Activated T-cell treated with anti-CD3 and anti-CD28 coated beads, Interleukin-2, amount 50 U/mL, for 24 hours (primary cell): ENCODE measurements at regions not wholly inside any gene's neighbourhood (a gene's known extent, or its start where the extent isn't known, plus 50 kb on each side); places are given as distances from the start of the nearest gene placed in this dataset.
A peak's percentile ranks its signal among the peaks of the same experiment; 100 is the strongest.

Source experiments
- DNase-seq: peaks from one replicate; pipeline ENCODE4 v3.0.0-alpha.2; 2020
- H3K27ac Mint-ChIP-seq: 2 replicates; pipeline ENCODE4 v1.8.0; 2020; ENCODE audit warnings: mild to moderate bottlenecking, mixed read lengths
- H3K27me3 Mint-ChIP-seq: 2 replicates; pipeline ENCODE4 v1.8.0; 2020; ENCODE audit warnings: mixed read lengths
- H3K36me3 Mint-ChIP-seq: 2 replicates; pipeline ENCODE4 v1.8.0; 2020; ENCODE audit warnings: low read depth, mixed read lengths
- H3K4me1 Mint-ChIP-seq: 2 replicates; pipeline ENCODE4 v1.8.0; 2020; ENCODE audit warnings: low read depth, mixed read lengths
- H3K4me3 Mint-ChIP-seq: 2 replicates; pipeline ENCODE4 v1.8.0; 2020; ENCODE audit warnings: mild to moderate bottlenecking, moderate library complexity, mixed read lengths
- H3K9me3 Mint-ChIP-seq: 2 replicates; pipeline ENCODE4 v1.8.0; 2020; ENCODE audit warnings: mixed read lengths

DNA sequence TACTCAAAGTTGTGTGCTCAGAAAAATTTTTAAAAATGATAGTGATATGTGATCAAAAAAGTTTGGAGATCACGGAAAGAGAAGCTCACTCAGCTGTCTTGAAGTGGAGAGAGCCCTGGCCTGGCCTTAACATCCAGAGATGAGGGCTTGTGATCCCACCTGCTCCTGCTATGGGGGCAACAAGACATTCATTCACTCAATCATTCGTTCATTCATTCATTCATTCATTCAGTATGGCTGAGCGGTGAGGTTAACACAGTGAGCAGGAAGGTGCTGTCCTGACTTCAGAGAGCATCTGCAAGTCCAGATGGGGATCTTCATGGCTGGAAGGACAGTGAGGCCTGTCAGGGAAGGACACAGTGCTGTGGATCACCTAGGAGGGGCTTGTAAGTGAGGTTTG is 112.3 kb downstream of the SLC25A47 start:
- Mint-ChIP-seq H3K27ac (peak overlapping the region; percentile 17), H3K27me3 (no peaks in the 10 kb centered on the region), H3K36me3 (no peaks in the 10 kb centered on the region), H3K4me1 (peaks cover 43% of the 10 kb centered on the region), H3K4me3 (no peak overlapping the region), H3K9me3 (no peaks in the 10 kb centered on the region)
- DNase-seq, result no peak

DNA sequence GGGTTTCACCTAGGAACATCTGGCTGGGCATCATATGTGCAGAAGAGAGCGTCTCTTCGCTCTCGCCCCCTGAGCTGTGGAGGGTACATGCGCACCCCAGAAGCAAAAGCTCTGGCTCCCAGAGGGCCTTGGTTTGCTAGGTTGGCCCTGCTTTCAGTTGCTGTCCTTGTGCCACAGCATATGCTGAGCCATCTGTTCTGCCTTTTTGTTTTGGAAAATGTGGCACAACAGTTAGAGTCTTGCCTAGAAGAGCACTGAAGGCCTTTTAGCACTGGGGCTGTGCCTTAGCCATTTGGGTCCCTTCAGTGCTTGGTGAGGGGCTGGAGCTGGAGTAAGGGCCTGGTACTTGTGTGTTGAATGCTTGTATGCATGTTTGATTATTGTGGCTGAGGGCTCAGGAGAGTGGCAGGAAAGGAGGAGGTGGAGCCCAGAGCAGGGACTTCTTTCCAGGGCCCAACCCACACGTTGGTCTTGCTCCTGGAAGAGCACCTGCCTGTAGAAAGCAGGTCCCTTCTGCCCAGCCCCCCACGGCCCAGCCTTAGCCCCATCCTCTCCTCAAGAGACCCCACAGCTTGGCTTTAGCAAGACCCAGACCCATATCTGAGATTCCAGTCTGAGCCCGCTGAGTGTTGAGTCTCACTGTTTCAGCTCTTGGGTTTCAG is 113.7 kb downstream of the SLC25A47 start:
- H3K9me3 Mint-ChIP-seq, result no peaks in the 10 kb centered on the region
- peaks cover 52% of the 10 kb centered on the region for H3K4me1 Mint-ChIP-seq
- DNase-seq, result no peak
- H3K4me3 Mint-ChIP-seq, result no peak overlapping the region
- no peaks in the 10 kb centered on the region for H3K36me3 Mint-ChIP-seq
- H3K27ac Mint-ChIP-seq, result no peak overlapping the region
- H3K27me3 Mint-ChIP-seq, result no peaks in the 10 kb centered on the region

DNA sequence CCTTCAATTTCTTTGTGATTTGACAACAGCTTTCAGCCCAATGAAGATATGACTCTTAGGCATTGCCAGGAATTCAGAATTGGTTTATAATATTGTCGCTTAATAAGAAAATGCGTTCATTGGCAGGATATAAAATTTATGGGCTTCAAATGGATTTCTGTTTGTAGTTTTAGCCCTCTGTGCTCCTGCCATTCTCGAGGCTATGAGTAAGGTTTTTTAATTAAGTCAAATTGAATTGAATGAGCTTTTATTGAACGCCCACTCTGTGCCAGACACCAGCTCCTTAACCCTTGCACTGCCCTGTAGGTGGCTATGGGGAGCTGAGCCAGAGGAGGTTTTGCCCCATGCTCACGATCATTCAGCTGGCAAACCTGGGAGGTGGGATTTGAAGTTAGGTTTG is 115.1 kb downstream of the SLC25A47 start:
- H3K27me3 Mint-ChIP-seq, result no peaks in the 10 kb centered on the region
- H3K27ac Mint-ChIP-seq, result peak overlapping the region; percentile 23
- no peaks in the 10 kb centered on the region for H3K36me3 Mint-ChIP-seq
- H3K4me1 Mint-ChIP-seq, result peaks cover 54% of the 10 kb centered on the region
- no peaks in the 10 kb centered on the region for H3K9me3 Mint-ChIP-seq
- no peak overlapping the region for H3K4me3 Mint-ChIP-seq
- DNase-seq, result no peak

DNA sequence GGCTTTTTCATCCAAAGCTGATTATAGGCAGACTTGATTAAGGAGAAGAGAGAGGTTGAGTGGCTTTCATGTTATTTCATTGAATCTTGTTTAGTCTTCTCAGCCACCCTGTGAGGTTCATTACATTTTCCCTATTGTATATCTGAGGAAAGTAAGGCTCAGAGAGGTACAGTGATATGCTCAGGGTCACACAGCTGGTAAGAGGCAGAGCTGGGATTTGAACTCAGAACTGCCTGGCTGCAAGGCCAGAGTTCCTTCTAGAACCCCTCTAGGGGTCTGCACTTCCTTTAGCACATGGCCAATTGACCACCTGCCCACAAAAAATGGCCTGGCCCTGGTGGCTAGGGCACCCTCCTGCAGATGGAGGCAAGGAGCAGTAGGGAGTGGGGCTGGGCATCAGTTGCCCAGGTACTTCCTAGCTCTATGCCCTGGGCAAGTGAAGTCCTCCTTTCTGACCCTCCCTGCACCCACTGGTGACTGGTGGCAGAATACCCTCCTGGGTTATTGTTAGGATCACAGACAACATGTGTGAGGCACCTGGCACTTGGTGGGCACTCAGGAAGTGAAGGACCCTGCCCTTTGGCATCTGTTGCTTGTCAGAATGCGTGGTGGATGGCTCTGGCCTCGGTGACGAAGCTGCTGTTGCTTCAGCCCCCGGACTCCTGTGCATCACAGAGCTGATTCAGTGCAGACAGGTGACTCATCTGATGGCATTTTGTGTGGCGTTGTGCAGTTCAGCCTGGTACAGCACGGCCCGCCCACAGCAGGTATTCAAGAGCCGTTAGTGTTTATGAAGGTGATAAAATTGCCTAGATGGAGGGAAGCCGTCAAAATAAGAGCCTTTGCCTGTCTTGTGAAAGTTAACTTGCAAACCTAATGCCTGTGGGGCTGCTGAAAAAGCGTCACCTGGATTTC is 115.8 kb downstream of the SLC25A47 start:
- peak overlapping the region; percentile 37 for H3K27ac Mint-ChIP-seq
- no peaks in the 10 kb centered on the region for H3K9me3 Mint-ChIP-seq
- no peak overlapping the region for H3K4me3 Mint-ChIP-seq
- peak; percentile 58 for DNase-seq
- no peaks in the 10 kb centered on the region for H3K27me3 Mint-ChIP-seq
- peaks cover 54% of the 10 kb centered on the region for H3K4me1 Mint-ChIP-seq
- no peaks in the 10 kb centered on the region for H3K36me3 Mint-ChIP-seq

DNA sequence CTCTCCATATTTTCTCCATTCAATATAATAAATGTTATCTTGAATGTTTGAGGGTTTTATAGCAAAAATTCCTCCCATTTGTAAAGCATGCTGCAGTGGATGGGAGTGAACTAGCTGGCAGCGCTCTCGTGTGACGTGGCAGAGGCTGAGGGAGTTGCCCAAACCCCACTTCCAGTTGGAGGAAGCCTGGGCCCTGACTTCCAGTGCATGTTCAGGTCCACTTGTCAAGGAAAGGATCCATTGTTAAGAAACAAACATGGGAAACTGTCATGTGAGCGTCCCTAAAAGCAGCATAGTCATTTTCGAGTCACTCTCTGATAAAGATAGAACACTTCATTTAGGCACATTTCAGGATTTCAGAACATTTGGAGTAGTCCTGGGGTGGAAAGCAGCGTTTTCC is 116.6 kb downstream of the SLC25A47 start:
- DNase-seq, result no peak
- H3K9me3 Mint-ChIP-seq, result no peaks in the 10 kb centered on the region
- peak overlapping the region; percentile 44 for H3K27ac Mint-ChIP-seq
- H3K4me3 Mint-ChIP-seq, result no peak overlapping the region
- H3K36me3 Mint-ChIP-seq, result no peaks in the 10 kb centered on the region
- no peaks in the 10 kb centered on the region for H3K27me3 Mint-ChIP-seq
- H3K4me1 Mint-ChIP-seq, result peaks cover 47% of the 10 kb centered on the region

DNA sequence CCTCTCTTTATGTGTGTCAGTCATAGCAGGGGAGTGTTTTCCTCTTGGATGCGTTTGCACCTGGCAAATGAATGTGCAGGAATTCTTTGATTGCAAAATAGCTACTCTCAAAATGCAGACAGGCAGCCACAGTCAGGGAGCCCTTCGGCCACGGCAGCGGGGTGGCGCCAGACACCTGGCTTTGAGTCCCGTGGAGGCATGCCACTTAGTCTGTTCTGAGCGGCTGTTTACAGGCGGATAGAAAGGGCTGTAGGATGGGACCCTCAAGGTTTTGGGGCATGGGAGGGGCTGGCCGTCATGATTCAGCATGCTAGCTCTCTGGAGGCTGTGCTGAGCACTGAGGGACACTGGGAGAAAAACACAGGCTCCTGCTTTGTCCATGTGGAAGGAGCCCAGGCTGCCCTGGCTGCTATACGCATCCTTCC is 117.1 kb downstream of the SLC25A47 start:
- DNase-seq, result no peak
- peaks cover 47% of the 10 kb centered on the region for H3K4me1 Mint-ChIP-seq
- no peak overlapping the region for H3K4me3 Mint-ChIP-seq
- H3K27me3 Mint-ChIP-seq, result no peaks in the 10 kb centered on the region
- no peaks in the 10 kb centered on the region for H3K9me3 Mint-ChIP-seq
- H3K36me3 Mint-ChIP-seq, result no peaks in the 10 kb centered on the region
- peak overlapping the region; percentile 44 for H3K27ac Mint-ChIP-seq

DNA sequence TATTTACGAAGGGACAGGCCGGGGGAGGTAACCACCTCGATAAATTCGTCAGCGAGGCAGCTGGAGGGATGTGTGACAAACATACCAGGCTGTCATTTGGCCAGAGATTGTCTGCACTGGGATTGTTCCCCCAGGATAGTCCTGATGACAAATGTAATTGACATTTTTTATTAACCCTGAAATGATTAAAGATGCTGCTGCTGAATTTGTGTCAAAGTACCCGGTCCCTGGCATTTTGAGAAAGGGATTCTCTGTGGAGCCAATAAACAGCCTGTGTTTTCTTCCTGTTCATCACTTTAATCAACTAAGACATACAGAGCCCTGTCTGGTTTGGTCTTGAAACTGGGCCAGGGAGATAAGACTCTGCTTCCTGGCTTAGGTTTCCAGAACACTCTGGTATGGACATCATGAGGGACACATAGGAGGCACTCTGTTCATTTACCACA is 117.6 kb downstream of the SLC25A47 start:
- Mint-ChIP-seq H3K36me3 (no peaks in the 10 kb centered on the region), H3K27me3 (no peaks in the 10 kb centered on the region), H3K9me3 (no peaks in the 10 kb centered on the region), H3K27ac (no peak overlapping the region), H3K4me3 (no peak overlapping the region), H3K4me1 (peaks cover 43% of the 10 kb centered on the region)
- no peak for DNase-seq

DNA sequence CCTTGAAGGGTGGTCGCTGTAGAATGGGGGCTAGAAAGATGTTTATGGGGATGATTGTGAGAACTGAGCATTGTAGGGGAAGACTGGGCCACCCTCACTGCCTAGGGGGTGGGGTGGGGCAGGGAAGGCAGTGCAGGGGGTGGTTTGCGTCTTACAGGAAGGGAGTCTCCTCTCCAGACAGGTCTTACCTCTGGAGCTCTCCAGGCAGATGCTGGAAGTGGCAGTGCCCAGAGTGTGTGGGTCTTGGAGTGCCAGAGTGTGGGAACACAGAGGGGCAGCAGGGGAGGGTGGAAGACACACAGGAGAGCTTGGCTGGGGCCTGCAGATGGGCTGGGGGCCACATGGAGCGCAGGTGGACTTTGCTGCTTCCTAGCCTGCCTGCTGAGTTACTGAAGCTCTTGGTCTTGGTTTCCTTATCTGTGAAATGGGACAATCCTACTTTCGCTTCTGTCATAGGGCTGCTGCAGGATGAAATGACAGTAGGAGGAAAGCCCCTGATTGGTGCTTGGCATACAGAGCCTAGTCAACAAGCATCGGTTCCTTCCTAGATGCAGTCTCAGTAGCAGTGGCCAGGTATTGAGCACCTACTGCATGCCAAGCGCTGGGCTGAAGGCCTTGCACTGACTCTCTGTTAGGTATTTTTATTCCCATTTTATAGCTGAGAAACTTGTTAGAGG is 118.3 kb downstream of the SLC25A47 start:
- Mint-ChIP-seq H3K4me1 (peaks cover 39% of the 10 kb centered on the region), H3K36me3 (no peaks in the 10 kb centered on the region), H3K27me3 (no peaks in the 10 kb centered on the region), H3K4me3 (no peak overlapping the region), H3K9me3 (no peaks in the 10 kb centered on the region), H3K27ac (no peak overlapping the region)
- DNase-seq, result no peak

DNA sequence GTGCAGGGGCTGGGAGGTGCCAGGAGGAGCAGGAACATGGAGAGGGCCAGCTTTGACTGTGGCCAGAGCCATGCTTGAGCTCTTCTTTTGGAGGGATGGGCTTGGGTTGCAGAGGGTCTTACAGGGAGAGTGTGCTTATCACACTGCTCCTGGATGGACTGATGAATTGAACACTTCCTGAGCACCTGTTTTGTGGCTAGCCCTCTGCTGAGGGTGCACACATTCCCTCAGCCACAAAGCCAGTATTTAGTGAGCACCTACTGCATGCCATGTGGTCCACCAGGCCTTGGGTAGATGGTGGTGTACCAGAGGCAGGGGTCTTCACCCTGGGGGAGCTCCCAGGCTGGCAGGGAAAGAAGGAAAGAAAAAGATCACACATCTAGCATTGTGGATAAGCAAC is 118.9 kb downstream of the SLC25A47 start:
- Mint-ChIP-seq H3K4me1 (peaks cover 41% of the 10 kb centered on the region), H3K9me3 (no peaks in the 10 kb centered on the region), H3K27me3 (no peaks in the 10 kb centered on the region), H3K36me3 (no peaks in the 10 kb centered on the region), H3K27ac (no peak overlapping the region), H3K4me3 (no peak overlapping the region)
- DNase-seq, result no peak

DNA sequence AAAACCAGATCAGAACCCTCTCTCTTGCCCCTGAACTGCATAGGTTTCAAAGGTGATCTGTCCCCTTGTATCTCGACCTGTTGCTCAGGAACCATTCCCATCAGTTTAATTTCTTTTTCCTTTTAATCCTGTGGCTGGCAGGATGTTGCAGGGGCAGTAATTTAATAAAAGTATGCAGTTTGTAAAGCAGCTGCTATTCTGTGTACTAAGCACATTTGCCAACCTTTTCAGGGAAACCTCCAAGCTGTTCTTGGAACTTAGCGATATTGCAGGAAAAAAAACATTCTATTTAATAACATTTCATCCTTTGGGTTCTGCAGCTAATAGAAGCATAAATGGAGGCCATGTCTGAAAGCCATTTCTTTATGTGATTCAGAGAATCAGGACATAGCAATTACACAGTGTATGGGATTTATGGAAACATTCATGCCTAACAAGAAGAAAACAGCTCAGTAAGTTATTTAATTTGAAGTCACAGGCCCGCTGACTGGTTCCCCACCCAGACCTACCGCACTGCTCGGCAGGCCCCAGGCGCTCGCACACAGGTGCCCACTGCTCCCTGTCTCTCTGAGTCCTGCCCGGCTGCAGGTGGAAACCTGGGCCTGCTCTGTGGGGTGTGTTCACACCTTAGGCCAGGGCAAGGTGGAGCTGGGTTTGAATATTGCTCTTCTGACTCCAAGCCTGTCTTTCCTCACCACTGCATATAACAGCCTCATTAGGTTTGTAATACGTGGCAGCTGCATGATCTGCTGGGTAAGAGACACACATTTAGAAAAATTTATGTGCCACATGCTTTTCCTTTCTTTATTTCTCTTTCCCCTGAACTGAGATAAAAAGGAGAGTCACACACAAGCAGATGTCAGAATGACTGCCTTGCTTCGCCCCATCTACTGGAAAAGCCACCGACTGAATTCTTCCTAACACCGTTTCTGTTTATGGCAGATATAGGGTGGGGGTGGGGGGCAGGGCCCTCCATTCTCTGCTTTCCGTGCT is 119.7 kb downstream of the SLC25A47 start:
- Mint-ChIP-seq H3K4me1 (peaks cover 45% of the 10 kb centered on the region), H3K9me3 (no peaks in the 10 kb centered on the region), H3K4me3 (no peak overlapping the region), H3K27ac (no peak overlapping the region), H3K36me3 (no peaks in the 10 kb centered on the region), H3K27me3 (no peaks in the 10 kb centered on the region)
- no peak for DNase-seq

DNA sequence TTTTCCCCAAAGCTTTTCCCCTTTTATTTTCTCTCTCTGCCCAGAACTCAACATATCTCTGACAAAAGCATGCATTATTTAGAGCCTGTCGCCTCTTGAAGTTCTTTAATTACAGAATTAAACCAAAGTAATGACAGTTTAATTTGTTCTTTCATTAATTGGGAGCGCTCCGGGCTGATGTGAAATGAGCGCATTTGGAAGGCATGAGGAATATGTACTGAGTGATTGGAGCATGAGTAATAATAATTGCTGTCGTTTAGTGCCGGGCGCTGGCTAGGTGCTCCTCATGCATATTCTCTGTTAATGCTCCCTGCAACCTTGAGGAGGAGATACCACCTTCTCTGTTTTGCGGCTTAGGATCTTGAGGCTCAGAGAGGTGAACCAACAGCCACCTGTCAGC is 120.5 kb downstream of the SLC25A47 start:
- H3K9me3 Mint-ChIP-seq, result no peaks in the 10 kb centered on the region
- H3K27ac Mint-ChIP-seq, result no peak overlapping the region
- no peak overlapping the region for H3K4me3 Mint-ChIP-seq
- DNase-seq, result no peak
- no peaks in the 10 kb centered on the region for H3K36me3 Mint-ChIP-seq
- no peaks in the 10 kb centered on the region for H3K27me3 Mint-ChIP-seq
- H3K4me1 Mint-ChIP-seq, result peaks cover 41% of the 10 kb centered on the region

DNA sequence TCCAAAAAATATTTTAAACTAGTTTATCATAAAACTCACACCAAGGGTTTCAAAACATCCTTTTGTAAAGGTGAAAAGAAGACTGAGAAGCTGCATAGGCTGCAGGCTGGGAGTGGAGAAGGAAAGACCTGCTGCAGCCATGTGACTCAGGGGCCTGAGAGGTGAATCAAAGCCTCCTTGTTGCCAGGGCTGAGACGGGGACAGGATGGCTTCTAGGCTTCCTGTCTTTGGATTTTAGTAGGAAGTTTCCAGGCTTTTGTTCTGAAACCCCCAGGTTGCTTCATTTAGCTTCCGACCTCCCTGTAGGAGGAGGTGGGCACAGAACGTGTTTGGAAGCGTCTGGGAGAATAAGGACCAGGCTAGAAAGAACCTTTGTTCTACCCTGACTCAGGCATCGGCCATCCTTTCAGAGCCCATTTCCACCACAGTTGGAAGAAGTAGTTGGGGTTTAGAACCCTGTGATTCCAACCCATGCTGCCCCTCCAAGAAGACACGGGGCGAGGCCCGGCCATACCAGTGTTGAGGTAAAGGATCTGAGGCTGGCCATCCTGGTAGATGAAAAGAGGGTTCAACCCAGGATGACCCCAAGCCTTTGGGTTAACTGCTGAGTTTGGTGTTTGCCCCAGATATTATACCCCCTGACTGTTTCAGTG is 122.4 kb downstream of the SLC25A47 start:
- no peaks in the 10 kb centered on the region for H3K27me3 Mint-ChIP-seq
- H3K36me3 Mint-ChIP-seq, result no peaks in the 10 kb centered on the region
- H3K27ac Mint-ChIP-seq, result no peak overlapping the region
- no peak for DNase-seq
- no peaks in the 10 kb centered on the region for H3K9me3 Mint-ChIP-seq
- no peak overlapping the region for H3K4me3 Mint-ChIP-seq
- peaks cover 22% of the 10 kb centered on the region for H3K4me1 Mint-ChIP-seq

DNA sequence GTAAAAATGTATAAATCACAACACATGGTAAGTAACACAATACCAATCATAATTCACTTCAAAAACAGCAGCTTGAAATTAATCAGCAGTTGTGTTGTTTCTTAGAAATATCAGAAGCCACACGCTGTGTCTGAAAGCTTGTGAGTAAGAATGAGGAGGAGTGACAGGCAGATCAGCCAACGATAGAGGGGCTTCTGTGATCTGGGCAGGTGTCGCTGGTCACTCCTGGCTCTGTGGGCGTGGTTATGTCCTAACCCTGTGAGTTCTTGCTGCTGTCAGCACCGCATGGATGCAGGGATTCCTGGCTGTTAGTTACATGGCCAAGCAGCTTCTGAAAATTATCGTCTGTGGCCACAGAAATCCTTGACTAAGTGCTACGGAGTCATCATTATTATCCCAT is 123.4 kb downstream of the SLC25A47 start:
- Mint-ChIP-seq H3K27ac (peak overlapping the region; percentile 76), H3K27me3 (no peaks in the 10 kb centered on the region), H3K4me1 (peaks cover 16% of the 10 kb centered on the region), H3K36me3 (no peaks in the 10 kb centered on the region), H3K4me3 (no peak overlapping the region), H3K9me3 (no peaks in the 10 kb centered on the region)
- DNase-seq, result no peak
